Astrocyte (in vitro differentiated cells and primary cell): ENCODE measurements at regions not wholly inside any gene's neighbourhood (a gene's known extent, or its start where the extent isn't known, plus 50 kb on each side); places are given as distances from the start of the nearest gene placed in this dataset.

Experiments used
- DNase-seq: peaks from one replicate; pipeline ENCODE4 v3.0.0-alpha.2; 2010; ENCODE audit warnings: low read depth
- FAIRE-seq: peaks from 2 replicates; lab custom pipeline; 2011; peaks lifted over from hg19 to GRCh38; lab: Jason Lieb, UNC
- H2AFZ ChIP-seq: 2 replicates; pipeline ENCODE4 v1.6.0; 2012; ENCODE audit warnings: low read depth, low read length, inconsistent platforms
- H3K27ac ChIP-seq: 2 replicates; pipeline ENCODE4 v1.5.1; 2011; ENCODE audit warnings: low read depth, low read length, inconsistent platforms
- H3K27me3 ChIP-seq: 2 replicates; pipeline ENCODE4 v1.6.0; 2011; ENCODE audit warnings: low read length, inconsistent platforms; ENCODE audit not compliant: insufficient read depth
- H3K36me3 ChIP-seq: 2 replicates; pipeline ENCODE4 v1.5.1; 2011; ENCODE audit warnings: low read length, inconsistent platforms; ENCODE audit not compliant: insufficient read depth
- H3K4me1 ChIP-seq: 2 replicates; pipeline ENCODE4 v1.5.1; 2011; ENCODE audit warnings: low read length, inconsistent platforms; ENCODE audit not compliant: insufficient read depth
- H3K4me2 ChIP-seq: 2 replicates; pipeline ENCODE4 v1.6.0; 2012; ENCODE audit warnings: low read length, inconsistent platforms
- H3K4me3 ChIP-seq: 2 replicates; pipeline ENCODE4 v1.5.1; 2011; ENCODE audit warnings: low read depth, mild to moderate bottlenecking, low read length, inconsistent platforms; ENCODE audit not compliant: insufficient read depth
- H3K79me2 ChIP-seq: 2 replicates; pipeline ENCODE4 v1.6.0; 2012; ENCODE audit warnings: mild to moderate bottlenecking, low read length, inconsistent platforms; ENCODE audit not compliant: insufficient read depth
- H3K9ac ChIP-seq: 2 replicates; pipeline ENCODE4 v1.6.0; 2012; ENCODE audit warnings: mild to moderate bottlenecking, low read length, inconsistent platforms
- H3K9me3 ChIP-seq: 2 replicates; pipeline ENCODE4 v1.5.1; 2012; ENCODE audit warnings: low read depth, mild to moderate bottlenecking, low read length, inconsistent platforms; ENCODE audit not compliant: insufficient read depth
- H4K20me1 ChIP-seq: 2 replicates; pipeline ENCODE4 v1.6.0; 2012; ENCODE audit warnings: low read length, inconsistent platforms; ENCODE audit not compliant: insufficient read depth
- H3K27ac Mint-ChIP-seq: one replicate; pipeline ENCODE4 v1.8.0; 2021; ENCODE audit warnings: mild to moderate bottlenecking, mixed read lengths; ENCODE audit not compliant: unreplicated experiment
- H3K27me3 Mint-ChIP-seq: one replicate; pipeline ENCODE4 v1.8.0; 2021; ENCODE audit warnings: low read depth, mixed read lengths; ENCODE audit not compliant: unreplicated experiment
- H3K36me3 Mint-ChIP-seq: one replicate; pipeline ENCODE4 v1.8.0; 2021; ENCODE audit warnings: low read depth, mixed read lengths; ENCODE audit not compliant: unreplicated experiment
- H3K4me1 Mint-ChIP-seq: one replicate; pipeline ENCODE4 v1.8.0; 2021; ENCODE audit warnings: low read depth, mixed read lengths; ENCODE audit not compliant: unreplicated experiment
- H3K4me3 Mint-ChIP-seq: one replicate; pipeline ENCODE4 v1.8.0; 2021; ENCODE audit warnings: mild to moderate bottlenecking, moderate library complexity, mixed read lengths; ENCODE audit not compliant: unreplicated experiment
- H3K9me3 Mint-ChIP-seq: one replicate; pipeline ENCODE4 v1.8.0; 2021; ENCODE audit warnings: mild to moderate bottlenecking, mixed read lengths; ENCODE audit not compliant: unreplicated experiment
- CTCF ChIP-seq: IDR thresholded peaks from 2 replicates; pipeline ENCODE4 v1.5.1; 2011; ENCODE audit warnings: low read depth, mild to moderate bottlenecking, inconsistent platforms, low read length, moderate library complexity; ENCODE audit not compliant: insufficient read depth
- EZH2 ChIP-seq: IDR thresholded peaks from 2 replicates; pipeline ENCODE4 v1.6.1; 2012; ENCODE audit warnings: mild to moderate bottlenecking, low read length, inconsistent platforms; ENCODE audit not compliant: insufficient read depth

DNA sequence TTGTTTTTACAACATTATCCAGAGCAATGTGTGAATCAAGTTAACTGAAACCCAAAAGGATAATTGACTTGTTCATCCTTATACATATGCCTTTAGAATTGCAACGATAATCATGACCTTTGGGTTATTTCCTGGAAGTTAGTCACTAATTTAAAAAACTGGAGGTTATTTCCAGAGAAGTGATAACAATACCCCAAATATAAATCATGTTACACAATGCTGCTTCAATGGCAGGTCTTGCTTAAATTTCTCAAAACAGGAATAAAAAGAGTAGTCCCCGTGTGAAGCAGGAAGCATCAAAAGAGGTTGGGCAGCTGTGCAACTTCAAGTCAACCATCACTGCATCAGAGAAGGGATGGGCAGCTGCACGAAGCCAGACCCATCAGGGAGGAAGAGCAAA lies 134.4 kb downstream of the EFNB2 start:
- Histone ChIP-seq H3K27ac (no peak overlapping the region), H4K20me1 (no peaks in the 10 kb centered on the region), H3K79me2 (no peaks in the 10 kb centered on the region), H3K4me2 (no peak overlapping the region), H3K4me3 (no peak overlapping the region), H3K27me3 (no peaks in the 10 kb centered on the region), H3K4me1 (no peaks in the 10 kb centered on the region), H3K9ac (no peak overlapping the region), H3K9me3 (no peaks in the 10 kb centered on the region), H2AFZ (no peak overlapping the region), H3K36me3 (no peaks in the 10 kb centered on the region)
- Mint-ChIP-seq H3K4me1 (no peaks in the 10 kb centered on the region), H3K27me3 (no peaks in the 10 kb centered on the region), H3K4me3 (no peak overlapping the region), H3K9me3 (no peaks in the 10 kb centered on the region), H3K27ac (no peak overlapping the region), H3K36me3 (no peaks in the 10 kb centered on the region)
- DNase-seq (no peak), FAIRE-seq (no peak)
- TF ChIP-seq EZH2 (no peak), CTCF (no peak)

DNA sequence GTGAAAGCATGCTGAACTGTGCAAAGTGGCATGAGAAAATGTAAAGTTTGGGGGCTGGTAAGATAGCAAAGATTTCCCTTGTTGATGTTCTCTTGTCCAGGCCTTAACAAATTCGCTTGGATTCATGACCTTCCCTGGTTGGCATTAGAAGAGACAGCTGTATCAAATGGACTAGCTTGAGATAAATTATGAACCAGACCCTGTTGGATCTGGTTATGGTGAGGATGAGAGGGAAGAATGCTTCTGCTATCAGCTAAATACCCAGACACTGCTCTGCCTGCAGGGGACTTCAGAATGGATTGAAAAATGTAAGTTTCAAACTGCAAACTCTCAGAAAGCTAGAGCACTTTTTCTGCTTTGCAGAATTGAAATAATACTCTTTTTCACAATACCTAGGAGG lies 135.2 kb downstream of the EFNB2 start:
- TF ChIP-seq CTCF (no peak), EZH2 (no peak)
- H3K9me3 ChIP-seq: no peaks in the 10 kb centered on the region
- H3K4me3 Mint-ChIP-seq: no peak overlapping the region
- DNase-seq (no peak), FAIRE-seq (no peak)
- H3K27ac ChIP-seq: no peak overlapping the region
- H3K27ac Mint-ChIP-seq: no peak overlapping the region
- H2AFZ ChIP-seq: no peak overlapping the region
- no peaks in the 10 kb centered on the region for H3K27me3 Mint-ChIP-seq
- no peak overlapping the region for H3K4me2 ChIP-seq
- no peaks in the 10 kb centered on the region for H3K36me3 ChIP-seq
- H3K4me3 ChIP-seq: no peak overlapping the region
- no peaks in the 10 kb centered on the region for H3K4me1 ChIP-seq
- no peaks in the 10 kb centered on the region for H3K4me1 Mint-ChIP-seq
- no peaks in the 10 kb centered on the region for H4K20me1 ChIP-seq
- H3K36me3 Mint-ChIP-seq: no peaks in the 10 kb centered on the region
- no peaks in the 10 kb centered on the region for H3K9me3 Mint-ChIP-seq
- H3K9ac ChIP-seq: no peak overlapping the region
- H3K27me3 ChIP-seq: no peaks in the 10 kb centered on the region
- H3K79me2 ChIP-seq: no peaks in the 10 kb centered on the region

DNA sequence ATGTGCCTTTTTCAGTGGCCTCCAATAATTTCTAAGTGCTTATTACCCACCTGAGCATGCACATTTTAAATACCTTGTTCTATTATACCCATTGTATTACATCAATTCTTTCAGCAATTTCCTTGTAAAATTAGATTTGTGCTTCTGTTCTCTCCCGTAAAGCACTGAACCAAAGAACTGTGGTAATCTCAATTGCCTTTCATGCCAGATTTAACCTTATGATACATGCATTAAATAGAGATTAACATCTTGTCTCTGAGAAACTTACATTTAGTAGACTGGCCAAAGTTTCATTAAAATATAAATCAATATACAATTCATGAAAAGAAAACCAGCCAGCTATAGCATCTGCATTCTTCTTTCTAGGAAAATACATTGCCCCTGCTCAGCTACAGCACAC lies 137.2 kb downstream of the EFNB2 start:
- H3K27me3 Mint-ChIP-seq: no peaks in the 10 kb centered on the region
- Histone ChIP-seq H3K79me2 (no peaks in the 10 kb centered on the region), H3K4me1 (no peaks in the 10 kb centered on the region), H3K4me2 (no peak overlapping the region), H3K27me3 (no peaks in the 10 kb centered on the region), H3K36me3 (no peaks in the 10 kb centered on the region), H3K9me3 (no peaks in the 10 kb centered on the region), H2AFZ (no peak overlapping the region), H3K9ac (no peak overlapping the region), H3K4me3 (no peak overlapping the region), H4K20me1 (no peaks in the 10 kb centered on the region), H3K27ac (no peak overlapping the region)
- no peak overlapping the region for H3K27ac Mint-ChIP-seq
- no peak for DNase-seq
- peaks cover 3% of the 10 kb centered on the region for H3K4me1 Mint-ChIP-seq
- no peak overlapping the region for H3K4me3 Mint-ChIP-seq
- no peaks in the 10 kb centered on the region for H3K36me3 Mint-ChIP-seq
- H3K9me3 Mint-ChIP-seq: peaks cover 1% of the 10 kb centered on the region
- FAIRE-seq: no peak
- no peak for TF ChIP-seq CTCF
- no peak for TF ChIP-seq EZH2
